GM23248 (cell line): ENCODE measurements at regions not wholly inside any gene's neighbourhood (a gene's known extent, or its start where the extent isn't known, plus 50 kb on each side); places are given as distances from the start of the nearest gene placed in this dataset.

Experiments used
- EZH2 ChIP-seq: fragments of 200-600 bp; sonication (generic); IDR thresholded peaks from 2 replicates; pipeline ENCODE4 v1.6.1; 2018; ENCODE audit warnings: antibody characterized with exemption, mild to moderate bottlenecking; ENCODE audit not compliant: insufficient read depth, poor library complexity, severe bottlenecking
- EZH2phosphoT487 ChIP-seq: fragments of 200-600 bp; sonication (generic); IDR thresholded peaks from 2 replicates; pipeline ENCODE4 v1.6.1; 2018; ENCODE audit warnings: antibody characterized with exemption, moderate library complexity, mild to moderate bottlenecking, low read depth; ENCODE audit not compliant: insufficient read depth

- TF ChIP-seq EZH2: no peak
- TF ChIP-seq EZH2phosphoT487: no peak
These were observed 609.5 kb downstream of the UQCRFS1 start for GRCh38 chr19:28603453-28603852.
